OCI-LY3 (cell line): ENCODE measurements at regions not wholly inside any gene's neighbourhood (a gene's known extent, or its start where the extent isn't known, plus 50 kb on each side); places are given as distances from the start of the nearest gene placed in this dataset.

Source experiments
- CTCF ChIP-seq: fragments of 200-600, 300-600 bp; sonication (generic); IDR thresholded peaks from 2 replicates; pipeline ENCODE4 v1.5.1; 2014; ENCODE audit warnings: antibody characterized with exemption, low read length, low read depth
- EZH2phosphoT487 ChIP-seq: fragments of 200-600 bp; shearing (Covaris generic); IDR thresholded peaks from 2 replicates; pipeline ENCODE4 v1.6.1; 2018; ENCODE audit warnings: antibody characterized with exemption, mixed run types, low read depth

- no peak for TF ChIP-seq CTCF
- TF ChIP-seq EZH2phosphoT487: no peak
These were observed 84.9 kb downstream of the ZNF608 start for GRCh38 chr5:124661317-124662141.
